OCI-LY3 (cell line): ENCODE measurements at regions not wholly inside any gene's neighbourhood (a gene's known extent, or its start where the extent isn't known, plus 50 kb on each side); places are given as distances from the start of the nearest gene placed in this dataset.

Experiments used
- H2AFZ ChIP-seq: fragments of 200-600, 300-600 bp; shearing (Covaris generic); 2 replicates; pipeline ENCODE4 v1.6.0; 2014; ENCODE audit warnings: antibody characterized with exemption, low read depth, low read length
- H3K27ac ChIP-seq: fragments of 200-600, 300-600 bp; sonication (generic); 2 replicates; pipeline ENCODE4 v1.5.1; 2014; ENCODE audit warnings: mild to moderate bottlenecking, low read length, moderate library complexity, mixed read lengths
- H3K27me3 ChIP-seq: fragments of 200-600, 300-600 bp; sonication (generic); 2 replicates; pipeline ENCODE4 v1.6.1; 2014; ENCODE audit warnings: low read depth, low read length, mixed read lengths
- H3K36me3 ChIP-seq: fragments of 200-600, 300-600 bp; sonication (generic); replicated peaks from 2 replicates; pipeline ENCODE3; 2014; ENCODE audit warnings: low read depth, low read length, mixed read lengths
- H3K4me1 ChIP-seq: fragments of 300-600, 200-600 bp; sonication (generic); 2 replicates; pipeline ENCODE4 v1.6.1; 2014; ENCODE audit warnings: low read length, mixed read lengths
- H3K4me2 ChIP-seq: fragments of 200-600, 300-600 bp; sonication (generic); 2 replicates; pipeline ENCODE4 v1.6.1; 2014; ENCODE audit warnings: low read length, mixed read lengths
- H3K4me3 ChIP-seq: fragments of 300-600, 200-600 bp; sonication (generic); 2 replicates; pipeline ENCODE4 v1.5.1; 2014; ENCODE audit warnings: antibody characterized with exemption, mild to moderate bottlenecking, low read length, moderate library complexity
- H3K79me2 ChIP-seq: fragments of 300-600, 200-600 bp; shearing (Covaris generic); 2 replicates; pipeline ENCODE4 v1.6.1; 2014; ENCODE audit warnings: mild to moderate bottlenecking, low read length, mixed read lengths
- H3K9ac ChIP-seq: fragments of 300-600, 200-600 bp; shearing (Covaris generic); 2 replicates; pipeline ENCODE4 v1.6.0; 2014; ENCODE audit warnings: mild to moderate bottlenecking, low read length, moderate library complexity
- H3K9me3 ChIP-seq: fragments of 200-600, 300-600 bp; shearing (Covaris generic); 2 replicates; pipeline ENCODE4 v1.6.1; 2014; ENCODE audit warnings: low read length, mixed read lengths; ENCODE audit not compliant: insufficient read depth
- H4K20me1 ChIP-seq: fragments of 200-600, 300-600 bp; sonication (generic); 2 replicates; pipeline ENCODE4 v1.6.1; 2016; ENCODE audit warnings: low read length, mixed read lengths; ENCODE audit not compliant: insufficient read depth
- EZH2phosphoT487 ChIP-seq: fragments of 200-600 bp; shearing (Covaris generic); IDR thresholded peaks from 2 replicates; pipeline ENCODE4 v1.6.1; 2018; ENCODE audit warnings: antibody characterized with exemption, mixed run types, low read depth
- TF ChIP-seq, protein P1 (sequence below): fragments of 200-600, 300-600 bp; sonication (generic); IDR thresholded peaks from 2 replicates; pipeline ENCODE4 v1.5.1; 2014; ENCODE audit warnings: antibody characterized with exemption, low read length, low read depth

DNA sequence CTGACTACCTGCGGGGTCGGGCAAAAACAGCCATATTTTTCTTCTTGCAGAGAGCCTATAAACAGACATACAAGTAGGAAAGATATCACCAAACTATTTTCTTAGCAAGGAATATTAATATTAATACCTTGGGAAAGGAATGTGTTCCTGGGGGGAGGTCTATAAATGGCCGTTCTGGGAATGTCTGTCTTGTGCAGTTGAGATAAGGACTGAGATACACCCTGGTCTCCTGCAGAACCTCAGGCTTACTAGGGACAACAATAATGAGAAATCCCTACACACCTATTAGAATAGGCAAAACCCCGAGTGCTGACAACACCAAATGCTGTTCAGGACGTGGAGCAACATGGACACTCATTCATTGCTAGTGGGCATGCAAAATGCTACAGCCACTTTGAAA lies 297.2 kb downstream of the DRD1 start:
- H3K27ac ChIP-seq: no peak overlapping the region

GRCh38 chr5:175141421-175141820 lies 302.6 kb downstream of the DRD1 start:
- H3K9me3 ChIP-seq: no peaks in the 10 kb centered on the region
- no peaks in the 10 kb centered on the region for H4K20me1 ChIP-seq
- H3K27ac ChIP-seq: no peak overlapping the region
- no peaks in the 10 kb centered on the region for H3K4me1 ChIP-seq
- no peaks in the 10 kb centered on the region for H3K27me3 ChIP-seq
- H3K79me2 ChIP-seq: no peaks in the 10 kb centered on the region
- no peak overlapping the region for H3K4me3 ChIP-seq
- no peak overlapping the region for H2AFZ ChIP-seq
- H3K4me2 ChIP-seq: no peak overlapping the region
- H3K36me3 ChIP-seq: no peaks in the 10 kb centered on the region
- TF ChIP-seq, protein P1, sequence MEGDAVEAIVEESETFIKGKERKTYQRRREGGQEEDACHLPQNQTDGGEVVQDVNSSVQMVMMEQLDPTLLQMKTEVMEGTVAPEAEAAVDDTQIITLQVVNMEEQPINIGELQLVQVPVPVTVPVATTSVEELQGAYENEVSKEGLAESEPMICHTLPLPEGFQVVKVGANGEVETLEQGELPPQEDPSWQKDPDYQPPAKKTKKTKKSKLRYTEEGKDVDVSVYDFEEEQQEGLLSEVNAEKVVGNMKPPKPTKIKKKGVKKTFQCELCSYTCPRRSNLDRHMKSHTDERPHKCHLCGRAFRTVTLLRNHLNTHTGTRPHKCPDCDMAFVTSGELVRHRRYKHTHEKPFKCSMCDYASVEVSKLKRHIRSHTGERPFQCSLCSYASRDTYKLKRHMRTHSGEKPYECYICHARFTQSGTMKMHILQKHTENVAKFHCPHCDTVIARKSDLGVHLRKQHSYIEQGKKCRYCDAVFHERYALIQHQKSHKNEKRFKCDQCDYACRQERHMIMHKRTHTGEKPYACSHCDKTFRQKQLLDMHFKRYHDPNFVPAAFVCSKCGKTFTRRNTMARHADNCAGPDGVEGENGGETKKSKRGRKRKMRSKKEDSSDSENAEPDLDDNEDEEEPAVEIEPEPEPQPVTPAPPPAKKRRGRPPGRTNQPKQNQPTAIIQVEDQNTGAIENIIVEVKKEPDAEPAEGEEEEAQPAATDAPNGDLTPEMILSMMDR: no peak
- no peak for TF ChIP-seq EZH2phosphoT487
- H3K9ac ChIP-seq: no peak overlapping the region

More for the DNA sequence above, 297.2 kb downstream of the DRD1 start:
- H3K27me3 ChIP-seq: no peaks in the 10 kb centered on the region
- H3K9ac ChIP-seq: no peak overlapping the region
- H4K20me1 ChIP-seq: no peaks in the 10 kb centered on the region
- H3K36me3 ChIP-seq: no peaks in the 10 kb centered on the region
- TF ChIP-seq, protein P1: no peak
- no peak for TF ChIP-seq EZH2phosphoT487
- H3K79me2 ChIP-seq: no peaks in the 10 kb centered on the region
- no peak overlapping the region for H3K4me3 ChIP-seq
- no peaks in the 10 kb centered on the region for H3K4me1 ChIP-seq
- no peak overlapping the region for H3K4me2 ChIP-seq
- H3K9me3 ChIP-seq: no peaks in the 10 kb centered on the region
- no peak overlapping the region for H2AFZ ChIP-seq

DNA sequence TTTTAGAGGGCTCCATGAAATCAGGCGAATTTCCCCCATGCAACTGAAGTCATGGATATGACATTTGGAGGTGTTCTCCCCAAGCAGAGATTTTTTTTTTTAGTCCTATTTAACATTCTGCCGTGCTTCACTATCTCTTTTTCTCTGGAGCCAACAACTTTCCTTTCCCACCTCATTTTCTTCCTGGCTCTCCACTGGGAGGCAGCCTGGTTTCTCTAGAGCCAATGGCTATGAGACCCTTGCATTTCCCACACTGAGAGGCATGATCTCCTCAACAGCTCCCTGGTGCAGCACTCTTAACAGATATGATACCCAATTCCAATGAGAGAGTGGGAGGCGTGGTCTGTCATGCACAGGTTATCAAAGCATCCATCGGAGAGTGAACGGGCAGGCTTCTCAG lies 310.8 kb downstream of the DRD1 start:
- Histone ChIP-seq H4K20me1 (no peaks in the 10 kb centered on the region), H3K79me2 (no peaks in the 10 kb centered on the region), H3K4me2 (no peak overlapping the region), H3K9me3 (no peaks in the 10 kb centered on the region), H3K9ac (no peak overlapping the region), H3K4me1 (no peaks in the 10 kb centered on the region), H3K27ac (no peak overlapping the region), H3K4me3 (no peak overlapping the region), H3K27me3 (no peaks in the 10 kb centered on the region), H2AFZ (no peak overlapping the region), H3K36me3 (no peaks in the 10 kb centered on the region)
- TF ChIP-seq, protein P1: no peak
- no peak for TF ChIP-seq EZH2phosphoT487

GRCh38 chr5:175131432-175131831 lies 312.6 kb downstream of the DRD1 start:
- no peak overlapping the region for H3K27ac ChIP-seq
- no peaks in the 10 kb centered on the region for H3K4me1 ChIP-seq
- no peak overlapping the region for H3K4me3 ChIP-seq
- no peaks in the 10 kb centered on the region for H4K20me1 ChIP-seq
- H2AFZ ChIP-seq: no peak overlapping the region
- TF ChIP-seq, protein P1: no peak
- TF ChIP-seq EZH2phosphoT487: no peak
- no peak overlapping the region for H3K9ac ChIP-seq
- no peak overlapping the region for H3K4me2 ChIP-seq
- H3K9me3 ChIP-seq: no peaks in the 10 kb centered on the region
- H3K27me3 ChIP-seq: no peaks in the 10 kb centered on the region
- no peaks in the 10 kb centered on the region for H3K36me3 ChIP-seq
- H3K79me2 ChIP-seq: no peaks in the 10 kb centered on the region
